Hepatocyte (in vitro differentiated cells): ENCODE measurements at regions not wholly inside any gene's neighbourhood (a gene's known extent, or its start where the extent isn't known, plus 50 kb on each side); places are given as distances from the start of the nearest gene placed in this dataset.

Source experiments
- DNase-seq: peaks from one replicate; pipeline ENCODE4 v3.0.0-alpha.2; 2016; ENCODE audit warnings: low spot score
- H2AFZ ChIP-seq: fragments of 200-600 bp; sonication (generic); 2 replicates; pipeline ENCODE4 v1.6.0; 2016; ENCODE audit warnings: antibody characterized with exemption, mild to moderate bottlenecking
- H3K27ac ChIP-seq: fragments of 200-600 bp; sonication (generic); 2 replicates; pipeline ENCODE4 v1.5.1; 2016; ENCODE audit warnings: mild to moderate bottlenecking
- H3K27me3 ChIP-seq: fragments of 200-600 bp; sonication (generic); 2 replicates; pipeline ENCODE4 v1.6.1; 2016
- H3K36me3 ChIP-seq: fragments of 200-600 bp; sonication (generic); replicated peaks from 2 replicates; pipeline ENCODE4 v1.5.1; 2016; ENCODE audit warnings: low read depth; ENCODE audit not compliant: insufficient read depth
- H3K4me1 ChIP-seq: fragments of 200-600 bp; sonication (generic); 2 replicates; pipeline ENCODE4 v1.5.1; 2016; ENCODE audit warnings: mild to moderate bottlenecking, moderate library complexity; ENCODE audit not compliant: insufficient read depth
- H3K4me2 ChIP-seq: fragments of 200-600 bp; sonication (generic); 2 replicates; pipeline ENCODE4 v1.6.0; 2016
- H3K4me3 ChIP-seq: fragments of 200-600 bp; sonication (generic); 2 replicates; pipeline ENCODE4 v1.5.1; 2016; ENCODE audit warnings: mild to moderate bottlenecking
- H3K79me2 ChIP-seq: fragments of 200-600 bp; sonication (generic); 2 replicates; pipeline ENCODE4 v1.6.0; 2017; ENCODE audit warnings: mild to moderate bottlenecking
- H3K9me2 ChIP-seq: fragments of 200-600 bp; sonication (generic); replicated peaks from 2 replicates; pipeline ENCODE4 v1.6.0; 2017; ENCODE audit warnings: mild to moderate bottlenecking; ENCODE audit not compliant: insufficient read depth
- H3K9me3 ChIP-seq: fragments of 200-600 bp; sonication (generic); 2 replicates; pipeline ENCODE4 v1.5.1; 2016; ENCODE audit warnings: low read depth, mild to moderate bottlenecking
- H4K20me1 ChIP-seq: fragments of 200-600 bp; sonication (generic); 2 replicates; pipeline ENCODE4 v1.6.0; 2016; ENCODE audit warnings: mild to moderate bottlenecking; ENCODE audit not compliant: insufficient read depth, poor library complexity, severe bottlenecking
- EZH2 ChIP-seq: fragments of 200-600 bp; sonication (generic); IDR thresholded peaks from 2 replicates; pipeline ENCODE4 v1.6.1; 2016; ENCODE audit warnings: antibody characterized with exemption, mild to moderate bottlenecking, borderline replicate concordance
- EZH2phosphoT487 ChIP-seq: fragments of 200-600 bp; sonication (generic); IDR thresholded peaks from one replicate; pipeline ENCODE4 v1.6.1; 2018; ENCODE audit warnings: antibody characterized with exemption, mild to moderate bottlenecking, low read depth, moderate library complexity; ENCODE audit not compliant: unreplicated experiment, severe bottlenecking
- WGBS: methylation state at CpG from one replicate; pipeline ENCODE4 v1.1.6; 2016; ENCODE audit warnings: low lambda C conversion rate; ENCODE audit errors: missing lambda C conversion rate; 5-methylcytosine and 5-hydroxymethylcytosine counted together
- TF ChIP-seq, protein P1 (sequence below): fragments of 200-600 bp; sonication (generic); IDR thresholded peaks from 2 replicates; pipeline ENCODE4 v1.5.1; 2016; ENCODE audit warnings: antibody characterized with exemption, mild to moderate bottlenecking; ENCODE audit not compliant: poor library complexity

DNA sequence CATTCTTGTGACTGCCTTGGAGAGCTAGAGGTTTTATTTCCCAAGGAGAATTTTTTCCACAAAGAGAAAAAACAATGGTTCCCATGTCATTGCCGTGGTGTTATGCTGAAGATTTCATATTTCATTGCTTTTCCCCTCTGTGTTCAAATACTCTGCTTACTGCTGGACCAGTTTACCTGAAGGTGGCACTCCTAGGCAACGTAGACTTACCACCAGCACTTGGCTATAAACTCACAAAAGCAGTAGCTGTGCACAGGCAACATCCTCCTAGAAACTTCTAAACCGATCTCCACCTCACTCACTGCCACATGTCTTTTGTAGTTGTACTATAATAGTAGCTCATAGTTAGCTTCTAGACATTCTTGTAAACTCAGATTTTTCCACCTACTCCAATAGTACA is 1319.7 kb upstream of the CRIM1 start:
- Histone ChIP-seq H3K27ac (no peak overlapping the region), H3K4me2 (no peak overlapping the region), H4K20me1 (no peaks in the 10 kb centered on the region), H3K4me3 (no peak overlapping the region), H3K4me1 (no peaks in the 10 kb centered on the region), H3K9me3 (no peaks in the 10 kb centered on the region), H2AFZ (no peak overlapping the region), H3K9me2 (no peaks in the 10 kb centered on the region), H3K36me3 (no peaks in the 10 kb centered on the region), H3K27me3 (no peaks in the 10 kb centered on the region), H3K79me2 (no peaks in the 10 kb centered on the region)
- DNase-seq = peak; percentile 5
- no peak for TF ChIP-seq EZH2phosphoT487
- TF ChIP-seq, protein P1, sequence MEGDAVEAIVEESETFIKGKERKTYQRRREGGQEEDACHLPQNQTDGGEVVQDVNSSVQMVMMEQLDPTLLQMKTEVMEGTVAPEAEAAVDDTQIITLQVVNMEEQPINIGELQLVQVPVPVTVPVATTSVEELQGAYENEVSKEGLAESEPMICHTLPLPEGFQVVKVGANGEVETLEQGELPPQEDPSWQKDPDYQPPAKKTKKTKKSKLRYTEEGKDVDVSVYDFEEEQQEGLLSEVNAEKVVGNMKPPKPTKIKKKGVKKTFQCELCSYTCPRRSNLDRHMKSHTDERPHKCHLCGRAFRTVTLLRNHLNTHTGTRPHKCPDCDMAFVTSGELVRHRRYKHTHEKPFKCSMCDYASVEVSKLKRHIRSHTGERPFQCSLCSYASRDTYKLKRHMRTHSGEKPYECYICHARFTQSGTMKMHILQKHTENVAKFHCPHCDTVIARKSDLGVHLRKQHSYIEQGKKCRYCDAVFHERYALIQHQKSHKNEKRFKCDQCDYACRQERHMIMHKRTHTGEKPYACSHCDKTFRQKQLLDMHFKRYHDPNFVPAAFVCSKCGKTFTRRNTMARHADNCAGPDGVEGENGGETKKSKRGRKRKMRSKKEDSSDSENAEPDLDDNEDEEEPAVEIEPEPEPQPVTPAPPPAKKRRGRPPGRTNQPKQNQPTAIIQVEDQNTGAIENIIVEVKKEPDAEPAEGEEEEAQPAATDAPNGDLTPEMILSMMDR = peak; percentile 28
- 61% methylated on average over 3 of the region's 3 CpGs for WGBS

DNA sequence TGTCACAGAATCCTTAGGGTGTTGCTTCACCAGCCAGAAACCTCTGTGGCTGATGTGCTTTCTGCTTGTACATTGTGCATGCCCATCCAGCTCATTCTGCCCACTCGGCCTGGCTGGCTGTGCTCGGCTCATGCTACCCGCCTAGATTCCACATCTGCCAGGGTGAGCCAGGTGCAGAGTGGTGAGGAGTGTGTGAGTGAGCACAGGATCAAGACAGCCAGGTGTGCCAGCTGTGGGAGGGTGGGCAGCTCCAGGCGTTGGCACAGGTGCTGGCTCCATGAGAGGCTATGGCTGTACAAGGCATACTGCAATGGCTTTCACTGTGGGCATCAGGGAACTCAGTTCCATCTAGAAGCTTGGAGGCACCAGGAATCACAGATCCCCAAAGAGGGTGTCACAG is 1321.8 kb upstream of the CRIM1 start:
- no peak overlapping the region for H2AFZ ChIP-seq
- H3K9me2 ChIP-seq = no peaks in the 10 kb centered on the region
- no peaks in the 10 kb centered on the region for H3K4me1 ChIP-seq
- TF ChIP-seq, protein P1 = no peak
- TF ChIP-seq EZH2phosphoT487 = no peak
- TF ChIP-seq EZH2 = no peak
- no peak overlapping the region for H3K4me2 ChIP-seq
- WGBS = 90% methylated on average over 4 of the region's 4 CpGs
- no peak overlapping the region for H3K4me3 ChIP-seq
- no peaks in the 10 kb centered on the region for H3K9me3 ChIP-seq
- no peak overlapping the region for H3K27ac ChIP-seq
- H3K79me2 ChIP-seq = no peaks in the 10 kb centered on the region
- H4K20me1 ChIP-seq = no peaks in the 10 kb centered on the region
- H3K27me3 ChIP-seq = no peaks in the 10 kb centered on the region
- no peak for DNase-seq
- H3K36me3 ChIP-seq = no peaks in the 10 kb centered on the region

DNA sequence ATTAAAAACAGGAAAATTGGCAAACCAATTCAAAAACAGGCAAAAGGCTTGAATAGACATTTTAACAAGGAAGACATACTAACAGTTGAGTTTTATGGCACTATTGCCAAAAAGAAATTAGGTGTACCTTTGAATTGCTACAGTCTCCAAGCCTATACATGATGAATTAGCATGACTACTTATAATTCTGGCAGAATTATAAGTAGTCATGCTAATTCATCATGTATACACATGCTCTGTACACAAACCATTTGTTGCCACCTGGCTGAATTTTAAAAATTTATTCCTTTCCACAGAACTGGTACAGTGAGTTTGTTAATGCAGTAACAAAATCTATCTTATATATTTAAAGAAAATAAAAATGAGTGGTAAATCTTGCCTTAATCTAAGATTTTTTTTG is 1332.0 kb upstream of the CRIM1 start:
- Histone ChIP-seq H3K4me2 (no peak overlapping the region), H3K4me1 (no peaks in the 10 kb centered on the region), H2AFZ (no peak overlapping the region), H3K36me3 (no peaks in the 10 kb centered on the region), H3K79me2 (no peaks in the 10 kb centered on the region), H3K9me2 (no peaks in the 10 kb centered on the region), H4K20me1 (no peaks in the 10 kb centered on the region), H3K27me3 (no peaks in the 10 kb centered on the region), H3K4me3 (no peak overlapping the region), H3K9me3 (no peaks in the 10 kb centered on the region), H3K27ac (no peak overlapping the region)
- no peak for TF ChIP-seq EZH2
- TF ChIP-seq EZH2phosphoT487 = no peak
- TF ChIP-seq, protein P1 = no peak
- no peak for DNase-seq

DNA sequence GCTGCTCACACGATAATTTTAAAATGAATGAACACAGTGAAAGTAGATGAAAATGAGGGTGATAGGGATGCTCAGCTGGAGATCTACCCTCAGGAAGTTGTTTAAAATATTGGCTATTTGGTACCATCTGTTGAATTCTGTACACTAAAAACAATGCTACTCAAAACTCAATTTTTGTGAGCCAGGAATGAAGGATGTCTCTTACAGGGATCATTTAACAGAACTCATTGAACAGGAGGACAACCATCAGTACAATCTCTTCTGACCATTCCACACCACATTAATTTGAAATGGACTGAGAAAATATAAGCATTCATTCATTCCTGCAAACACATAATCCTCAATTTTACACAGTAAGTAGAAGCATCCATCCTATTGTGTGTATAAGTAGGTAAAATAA is 1355.1 kb upstream of the CRIM1 start:
- Histone ChIP-seq H2AFZ (no peak overlapping the region), H3K9me2 (no peaks in the 10 kb centered on the region), H3K9me3 (no peaks in the 10 kb centered on the region), H3K79me2 (no peaks in the 10 kb centered on the region), H3K36me3 (no peaks in the 10 kb centered on the region), H4K20me1 (no peaks in the 10 kb centered on the region), H3K4me2 (no peak overlapping the region), H3K4me1 (no peaks in the 10 kb centered on the region), H3K27ac (no peak overlapping the region), H3K4me3 (no peak overlapping the region), H3K27me3 (no peaks in the 10 kb centered on the region)
- WGBS = 97% methylated on average over 1 of the region's 1 CpG
- no peak for DNase-seq
- TF ChIP-seq EZH2phosphoT487 = no peak
- TF ChIP-seq, protein P1 = no peak
- TF ChIP-seq EZH2 = no peak
